Aorta (tissue), 5 donors: ENCODE measurements at regions not wholly inside any gene's neighbourhood (a gene's known extent, or its start where the extent isn't known, plus 50 kb on each side); places are given as distances from the start of the nearest gene placed in this dataset.

Experiments
- ATAC-seq: fragments of 200-7000 bp; cut with Tn5 transposase; one replicate; pipeline ENCODE4 v1.9.1; 2022; ENCODE audit warnings: moderate library complexity; ENCODE audit not compliant: low FRiP score
- DNase-seq, 2 donors: peaks; one replicate each; pipeline ENCODE4 v3.0.0-alpha.2; 2020
- H3K27ac ChIP-seq, 2 donors: one replicate each; pipeline ENCODE4 v1.5.1; 2013; ENCODE audit warnings: low read length in 2 of 2, mild to moderate bottlenecking in 2 of 2, moderate library complexity in 2 of 2, control low read depth in 1 of 2, inconsistent platforms in 1 of 2, low read depth in 1 of 2
- H3K27me3 ChIP-seq, 2 donors: one replicate each; pipeline ENCODE4 v1.6.1; 2013; ENCODE audit warnings: control low read depth in 1 of 2, low read length in 1 of 2, mild to moderate bottlenecking in 1 of 2, moderate library complexity in 1 of 2; ENCODE audit not compliant: insufficient read depth in 2 of 2, control insufficient read depth in 1 of 2
- H3K36me3 ChIP-seq, 2 donors: one replicate each; pipeline ENCODE4 v1.6.1; 2013; ENCODE audit warnings: control low read depth in 1 of 2, low read length in 1 of 2, mild to moderate bottlenecking in 1 of 2; ENCODE audit not compliant: insufficient read depth in 2 of 2, control insufficient read depth in 1 of 2
- H3K4me1 ChIP-seq, 2 donors: one replicate each; pipeline ENCODE4 v1.6.1; 2013; ENCODE audit warnings: low read length in 2 of 2, control low read depth in 1 of 2, mild to moderate bottlenecking in 1 of 2, moderate library complexity in 1 of 2; ENCODE audit not compliant: insufficient read depth in 2 of 2, control insufficient read depth in 1 of 2
- H3K4me3 ChIP-seq, 2 donors: one replicate each; pipeline ENCODE4 v1.5.1; 2013; ENCODE audit warnings: low read length in 2 of 2, control low read depth in 1 of 2, mild to moderate bottlenecking in 1 of 2
- H3K9me3 ChIP-seq: one replicate; pipeline ENCODE4 v1.6.1; 2013; ENCODE audit warnings: mild to moderate bottlenecking, low read length; ENCODE audit not compliant: control insufficient read depth
- WGBS, 2 donors: extraction: QIAGEN DNeasy Blood & Tissue Kit; methylation state at CpG; one replicate each; pipeline ENCODE4 v1.1.7; 2013; 5-methylcytosine and 5-hydroxymethylcytosine counted together
- intact Hi-C, 2 donors: fragments of 100-400 bp; cut with DNase I; formaldehyde crosslinking; loops; one replicate each; pipeline versions ENCODE4 v1.14.2 to v1.15.0; 2022
- donor health status: healthy with polysubstance abuse.
- donor health status: Bipolar disorder and iron deficiency.
- donor health status: DM: no; HTN: no; CAD: no.
- donor health status: DM: no; HTN: no; CAD: no.
- donor health status: DM: yes; HTN: yes; CAD: no.

- Histone ChIP-seq H3K36me3 (no peaks in the 10 kb centered on the region), H3K27me3 (no peaks in the 10 kb centered on the region), H3K27ac (no peak overlapping the region), H3K4me3 (no peak overlapping the region), H3K9me3 (no peaks in the 10 kb centered on the region), H3K4me1 (no peaks in the 10 kb centered on the region)
- ATAC-seq = no peak
- DNase-seq = no peak
- 17 to 22% methylated on average over 1 of the region's 1 CpG for WGBS, 2 donors
- intact Hi-C loops = no loop called here
Measured at GRCh38 chr13:78410847-78411246, 192.5 kb downstream of the POU4F1 start.

- H3K9me3 ChIP-seq = no peaks in the 10 kb centered on the region
- H3K4me1 ChIP-seq = no peaks in the 10 kb centered on the region
- H3K27ac ChIP-seq = no peak overlapping the region
- H3K36me3 ChIP-seq = no peaks in the 10 kb centered on the region
- 31 to 40% methylated on average over 2 of the region's 2 CpGs for WGBS, 2 donors
- H3K4me3 ChIP-seq = no peak overlapping the region
- H3K27me3 ChIP-seq = no peaks in the 10 kb centered on the region
- DNase-seq = no peak
- intact Hi-C loops = no loop called here
- no peak for ATAC-seq
Measured at GRCh38 chr13:78410164-78410563, 193.2 kb downstream of the POU4F1 start.

- 55 to 62% methylated on average over 2 of the region's 2 CpGs for WGBS, 2 donors
Measured at GRCh38 chr13:78409172-78409571, 194.2 kb downstream of the POU4F1 start.

DNA sequence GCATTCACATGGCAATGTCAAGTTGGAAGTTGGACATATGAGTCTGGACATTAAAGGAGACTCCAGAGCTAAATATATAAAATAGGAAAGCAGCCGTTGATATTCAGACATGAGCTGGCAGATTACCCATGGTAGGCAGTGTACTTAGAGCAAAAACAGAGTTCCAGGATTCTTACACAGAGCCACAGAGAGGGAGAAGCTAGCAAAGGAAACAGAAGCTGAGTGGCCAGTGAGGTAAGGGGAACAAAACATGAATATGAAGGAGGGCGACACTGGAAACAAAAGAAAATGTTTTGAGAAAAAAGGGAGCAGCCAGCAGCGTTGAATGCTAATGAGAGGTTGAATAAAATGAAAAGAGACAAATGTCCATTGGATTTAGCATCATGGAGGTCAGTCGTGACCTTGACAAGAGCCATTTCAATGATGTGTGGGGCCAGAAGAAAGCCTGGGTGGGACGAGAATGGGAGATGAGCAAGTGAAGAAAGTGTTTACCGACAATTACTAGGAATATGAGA lies 198.4 kb downstream of the POU4F1 start:
- ATAC-seq (no peak), DNase-seq (no peak)
- Histone ChIP-seq H3K4me1 (no peaks in the 10 kb centered on the region), H3K4me3 (no peak overlapping the region), H3K27me3 (no peaks in the 10 kb centered on the region), H3K36me3 (no peaks in the 10 kb centered on the region), H3K9me3 (no peaks in the 10 kb centered on the region), H3K27ac (no peak overlapping the region)
- intact Hi-C loops = no loop called here
- 70 to 74% methylated on average over 6 of the region's 6 CpGs for WGBS, 2 donors

More at GRCh38 chr13:78409172-78409571, 194.2 kb downstream of the POU4F1 start:
- no peak overlapping the region for H3K4me3 ChIP-seq
- intact Hi-C loops = no loop called here
- H3K36me3 ChIP-seq = no peaks in the 10 kb centered on the region
- DNase-seq = no peak
- no peak overlapping the region for H3K27ac ChIP-seq
- ATAC-seq = no peak
- no peaks in the 10 kb centered on the region for H3K27me3 ChIP-seq
- H3K4me1 ChIP-seq = no peaks in the 10 kb centered on the region
- H3K9me3 ChIP-seq = no peaks in the 10 kb centered on the region

GRCh38 chr13:78402708-78403400 lies 200.5 kb downstream of the POU4F1 start:
- ATAC-seq (no peak), DNase-seq (no peak)
- no peaks in the 10 kb centered on the region for H3K9me3 ChIP-seq
- intact Hi-C loops = no loop called here
- no peaks in the 10 kb centered on the region for H3K27me3 ChIP-seq
- 38 to 40% methylated on average over 2 of the region's 2 CpGs for WGBS, 2 donors
- no peak overlapping the region for H3K4me3 ChIP-seq
- H3K4me1 ChIP-seq = no peaks in the 10 kb centered on the region
- H3K27ac ChIP-seq = no peak overlapping the region
- H3K36me3 ChIP-seq = no peaks in the 10 kb centered on the region

GRCh38 chr13:78401873-78402707 lies 201.3 kb downstream of the POU4F1 start:
- 44 to 47% methylated on average over 7 of the region's 7 CpGs for WGBS, 2 donors
- no peaks in the 10 kb centered on the region for H3K36me3 ChIP-seq
- no peak overlapping the region for H3K27ac ChIP-seq
- H3K4me1 ChIP-seq = no peaks in the 10 kb centered on the region
- DNase-seq = no peak
- intact Hi-C loops = no loop called here
- ATAC-seq = no peak
- H3K27me3 ChIP-seq = no peaks in the 10 kb centered on the region
- no peak overlapping the region for H3K4me3 ChIP-seq
- H3K9me3 ChIP-seq = no peaks in the 10 kb centered on the region

DNA sequence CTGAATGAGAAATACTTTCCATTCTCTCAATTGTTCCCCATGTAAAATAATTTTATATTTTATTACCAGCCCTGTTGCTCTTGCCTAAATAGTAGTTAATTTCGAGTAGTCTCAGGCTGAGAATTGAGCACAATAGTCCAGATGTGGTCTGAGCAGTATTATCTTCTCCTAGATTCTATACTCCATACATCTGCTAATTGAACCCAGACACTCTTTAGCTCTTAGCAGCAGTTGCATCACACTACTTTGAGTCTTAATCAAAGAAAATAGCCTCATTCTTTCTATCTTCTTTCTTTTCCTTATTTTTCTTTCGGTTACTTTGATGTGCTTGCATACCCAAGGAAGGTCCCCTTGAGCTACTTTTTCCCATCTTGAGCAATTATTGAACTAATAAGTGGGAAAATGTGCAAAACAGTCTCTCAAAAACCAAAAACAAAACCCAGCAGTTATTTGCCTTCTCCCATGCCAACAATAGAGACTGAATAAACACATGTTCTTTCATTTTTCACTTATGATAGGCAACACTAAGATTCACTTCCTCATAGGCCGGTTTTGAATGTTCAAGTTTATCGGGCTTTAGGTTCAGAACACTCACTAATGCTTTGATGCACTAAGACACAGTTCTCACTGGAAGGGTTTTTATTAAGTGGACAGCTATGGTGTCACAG lies 204.5 kb downstream of the POU4F1 start:
- H3K27me3 ChIP-seq = no peaks in the 10 kb centered on the region

GRCh38 chr13:78393286-78394142 lies 209.8 kb downstream of the POU4F1 start:
- H3K27ac ChIP-seq = no peak overlapping the region
- 51 to 59% methylated on average over 4 of the region's 4 CpGs for WGBS, 2 donors
- intact Hi-C loops = no loop called here
- ATAC-seq (no peak), DNase-seq (no peak)
- H3K4me3 ChIP-seq = no peak overlapping the region
- no peaks in the 10 kb centered on the region for H3K4me1 ChIP-seq
- H3K36me3 ChIP-seq = no peaks in the 10 kb centered on the region
- H3K27me3 ChIP-seq = no peaks in the 10 kb centered on the region
- no peaks in the 10 kb centered on the region for H3K9me3 ChIP-seq

More for the DNA sequence above, 204.5 kb downstream of the POU4F1 start:
- DNase-seq (no peak), ATAC-seq (no peak)
- Histone ChIP-seq H3K36me3 (no peaks in the 10 kb centered on the region), H3K27ac (no peak overlapping the region), H3K4me1 (no peaks in the 10 kb centered on the region), H3K4me3 (no peak overlapping the region), H3K9me3 (no peaks in the 10 kb centered on the region)
- WGBS, 2 donors = 73 to 80% methylated on average over 4 of the region's 4 CpGs
- intact Hi-C loops = no loop called here
